ENCODE measurements at regions not wholly inside any gene's neighbourhood (a gene's known extent, or its start where the extent isn't known, plus 50 kb on each side); places are given as distances from the start of the nearest gene placed in this dataset.

DNA sequence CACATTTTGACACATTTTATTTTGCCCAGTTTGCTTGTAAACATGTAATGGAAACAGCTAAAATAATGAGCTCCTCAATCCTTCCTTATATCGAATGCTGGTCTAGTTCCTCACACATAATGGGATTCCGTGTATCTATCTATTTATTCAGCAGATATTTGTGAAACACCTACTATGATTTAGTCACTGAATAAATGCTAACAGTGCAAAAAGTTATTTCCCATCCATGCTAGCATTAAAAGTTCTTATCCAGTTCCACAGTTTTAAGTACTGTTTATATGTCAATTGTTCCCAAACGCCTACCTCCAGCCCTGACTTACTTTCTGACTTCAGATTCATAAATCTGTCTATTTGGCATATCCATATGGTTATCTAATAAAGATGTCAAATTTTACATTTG, 1788.7 kb upstream of the FLRT2 start:
- TF ChIP-seq, protein P1, sequence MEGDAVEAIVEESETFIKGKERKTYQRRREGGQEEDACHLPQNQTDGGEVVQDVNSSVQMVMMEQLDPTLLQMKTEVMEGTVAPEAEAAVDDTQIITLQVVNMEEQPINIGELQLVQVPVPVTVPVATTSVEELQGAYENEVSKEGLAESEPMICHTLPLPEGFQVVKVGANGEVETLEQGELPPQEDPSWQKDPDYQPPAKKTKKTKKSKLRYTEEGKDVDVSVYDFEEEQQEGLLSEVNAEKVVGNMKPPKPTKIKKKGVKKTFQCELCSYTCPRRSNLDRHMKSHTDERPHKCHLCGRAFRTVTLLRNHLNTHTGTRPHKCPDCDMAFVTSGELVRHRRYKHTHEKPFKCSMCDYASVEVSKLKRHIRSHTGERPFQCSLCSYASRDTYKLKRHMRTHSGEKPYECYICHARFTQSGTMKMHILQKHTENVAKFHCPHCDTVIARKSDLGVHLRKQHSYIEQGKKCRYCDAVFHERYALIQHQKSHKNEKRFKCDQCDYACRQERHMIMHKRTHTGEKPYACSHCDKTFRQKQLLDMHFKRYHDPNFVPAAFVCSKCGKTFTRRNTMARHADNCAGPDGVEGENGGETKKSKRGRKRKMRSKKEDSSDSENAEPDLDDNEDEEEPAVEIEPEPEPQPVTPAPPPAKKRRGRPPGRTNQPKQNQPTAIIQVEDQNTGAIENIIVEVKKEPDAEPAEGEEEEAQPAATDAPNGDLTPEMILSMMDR (IDR thresholded peaks at IDR 0.05) = no peak
- TF ChIP-seq POLR2A (IDR thresholded peaks at IDR 0.05) = no peak
